HCT116 (cell line): ENCODE measurements at regions not wholly inside any gene's neighbourhood (a gene's known extent, or its start where the extent isn't known, plus 50 kb on each side); places are given as distances from the start of the nearest gene placed in this dataset.

Source experiments
- ATAC-seq: fragments of 200-7000 bp; cut with Tn5 transposase; 2 replicates; pipeline ENCODE4 v1.9.1; 2020; ENCODE audit warnings: mild to moderate bottlenecking, moderate library complexity
- BruUV-seq: library from RNA; stranded (reverse); fragments of 400-500 nt; replicated peaks from 2 replicates; lab custom pipeline; 2021; lab: Mats Ljungman, UMichigan
- CTCF ChIA-PET: fragments of 300-600 bp; sonication (Branson Sonifier 250); formaldehyde crosslinking; loops from one replicate; lab custom pipeline; 2021; ENCODE audit warnings: antibody characterized with exemption; lab: Charles Lee
- POLR2A ChIA-PET: fragments of 300-600, 350-600 bp; sonication (Branson Sonifier 250); formaldehyde crosslinking; loops from one replicate; lab custom pipeline; 2021; ENCODE audit warnings: antibody characterized with exemption; lab: Charles Lee
- RAD21 ChIA-PET, 2 experiments: fragments of 300-600 bp; sonication (Branson Sonifier 250); formaldehyde crosslinking; loops; one replicate each; lab custom pipeline; 2023; ENCODE audit warnings: low total read pairs in 2 of 2; ENCODE audit not compliant: uncharacterized antibody in 2 of 2, unreplicated experiment in 2 of 2, low non-redundant PET in 1 of 2; lab: Charles Lee
- DNase-seq: peaks from one replicate; pipeline ENCODE4 v3.0.0-alpha.2; 2010; ENCODE audit warnings: low read depth, low spot score
- H2AFZ ChIP-seq: fragments of 200-600 bp; shearing (Covaris generic), sonication (generic); 2 replicates; pipeline ENCODE4 v1.6.1; 2017; ENCODE audit warnings: low read depth, mixed run types, mixed read lengths, antibody characterized with exemption, low read length; ENCODE audit not compliant: poor library complexity, severe bottlenecking
- H3K27ac ChIP-seq: 2 replicates; pipeline ENCODE4 v1.5.1; 2012; ENCODE audit warnings: low read depth, low read length
- H3K27me3 ChIP-seq: fragments of 200-600 bp; sonication (generic); 2 replicates; pipeline ENCODE4 v1.6.1; 2016; ENCODE audit warnings: mixed run types, low read length, mixed read lengths; ENCODE audit not compliant: insufficient read depth
- H3K36me3 ChIP-seq, 2 experiments: fragments of 200-500 bp in 1 of 2; fragments of 200-600 bp in 1 of 2; sonication (Bioruptor generic) in 1 of 2; sonication (generic) in 1 of 2; 2 replicates each; pipeline versions ENCODE4 v1.5.1 to v1.6.1; 2014 to 2016; ENCODE audit warnings: low read length in 2 of 2, inconsistent platforms in 1 of 2, mixed read lengths in 1 of 2, mixed run types in 1 of 2; ENCODE audit not compliant: insufficient read depth in 2 of 2, control insufficient read depth in 1 of 2
- H3K4me1 ChIP-seq, 2 experiments: fragments of 200-600 bp in 1 of 2; sonication (generic) in 1 of 2; 2 replicates each; pipeline versions ENCODE4 v1.5.1 to v1.6.1; 2012 to 2017; ENCODE audit warnings: low read length in 2 of 2, inconsistent platforms in 1 of 2, mild to moderate bottlenecking in 1 of 2, mixed read lengths in 1 of 2, mixed run types in 1 of 2, moderate library complexity in 1 of 2; ENCODE audit not compliant: insufficient read depth in 2 of 2, control insufficient read depth in 1 of 2
- H3K4me2 ChIP-seq: fragments of 200-600 bp; sonication (generic); 2 replicates; pipeline ENCODE4 v1.6.1; 2017; ENCODE audit warnings: mixed run types, low read length, mixed read lengths
- H3K4me3 ChIP-seq, 2 experiments: fragments of 200-600 bp in 1 of 2; sonication (generic) in 1 of 2; replicated peaks in 1 of 2; 2 replicates each; pipeline ENCODE4 v1.5.1; 2011 to 2016; ENCODE audit warnings: low read length in 2 of 2, control low read depth in 1 of 2, low read depth in 1 of 2, mild to moderate bottlenecking in 1 of 2, mixed read lengths in 1 of 2, mixed run types in 1 of 2
- H3K79me2 ChIP-seq: fragments of 200-600 bp; sonication (generic); 2 replicates; pipeline ENCODE4 v1.6.1; 2017; ENCODE audit warnings: mild to moderate bottlenecking, mixed run types, low read length, moderate library complexity, mixed read lengths; ENCODE audit not compliant: insufficient read depth
- H3K9ac ChIP-seq: fragments of 200-600 bp; sonication (generic); 2 replicates; pipeline ENCODE4 v1.6.1; 2016; ENCODE audit warnings: low read length, mixed read lengths
- H3K9me2 ChIP-seq: fragments of 200-600 bp; sonication (generic), shearing (Covaris generic); 2 replicates; pipeline ENCODE4 v1.6.1; 2017; ENCODE audit warnings: mixed run types, mild to moderate bottlenecking, moderate library complexity; ENCODE audit not compliant: insufficient read depth
- H3K9me3 ChIP-seq, 2 experiments: fragments of 200-500 bp in 1 of 2; fragments of 200-600 bp in 1 of 2; sonication (Bioruptor generic) in 1 of 2; sonication (generic) in 1 of 2; 2 replicates each; pipeline ENCODE4 v1.6.1; 2014 to 2017; ENCODE audit warnings: low read length in 2 of 2, mixed read lengths in 2 of 2, inconsistent platforms in 1 of 2, low read depth in 1 of 2, mild to moderate bottlenecking in 1 of 2, mixed run types in 1 of 2, moderate library complexity in 1 of 2; ENCODE audit not compliant: control insufficient read depth in 1 of 2, insufficient read depth in 1 of 2
- H4K20me1 ChIP-seq: fragments of 200-600 bp; sonication (generic), shearing (Covaris generic); 2 replicates; pipeline ENCODE4 v1.6.1; 2017; ENCODE audit warnings: mixed run types, mild to moderate bottlenecking, moderate library complexity; ENCODE audit not compliant: insufficient read depth
- CBX3 ChIP-seq: IDR thresholded peaks from 2 replicates; pipeline ENCODE4 v1.6.1; 2012; ENCODE audit warnings: low read depth
- CEBPB ChIP-seq: IDR thresholded peaks from 2 replicates; pipeline ENCODE4 v1.6.1; 2012; ENCODE audit warnings: low read depth
- EGR1 ChIP-seq: IDR thresholded peaks from 2 replicates; pipeline ENCODE4 v1.6.1; 2012; ENCODE audit warnings: low read depth
- ELF1 ChIP-seq: IDR thresholded peaks from 2 replicates; pipeline ENCODE4 v1.6.1; 2012; ENCODE audit warnings: low read depth, borderline replicate concordance
- EZH2 ChIP-seq: fragments of 200-600 bp; sonication (generic); IDR thresholded peaks from 2 replicates; pipeline ENCODE4 v1.6.1; 2017; ENCODE audit warnings: antibody characterized with exemption, mixed run types
- EZH2phosphoT487 ChIP-seq: fragments of 200-600 bp; IDR thresholded peaks from 2 replicates; pipeline ENCODE4 v1.6.1; 2018; ENCODE audit warnings: antibody characterized with exemption, borderline replicate concordance
- FOSL1 ChIP-seq: IDR thresholded peaks from 2 replicates; pipeline ENCODE4 v1.6.1; 2012; ENCODE audit warnings: low read depth
- POLR2A ChIP-seq: IDR thresholded peaks from 2 replicates; pipeline ENCODE4 v1.7.0; 2011; ENCODE audit warnings: borderline replicate concordance; ENCODE audit not compliant: insufficient read depth, insufficient read length; ENCODE audit errors: extremely low read depth
- SIN3A ChIP-seq: IDR thresholded peaks from 2 replicates; pipeline ENCODE4 v1.6.1; 2012; ENCODE audit warnings: low read depth
- SP1 ChIP-seq: IDR thresholded peaks from 2 replicates; pipeline ENCODE4 v1.6.1; 2012; ENCODE audit warnings: low read depth
- SRF ChIP-seq: IDR thresholded peaks from 2 replicates; pipeline ENCODE4 v1.6.1; 2012; ENCODE audit warnings: low read depth
- TCF7L2 ChIP-seq: IDR thresholded peaks from 2 replicates; pipeline ENCODE4 v1.7.0; 2011; ENCODE audit warnings: borderline replicate concordance, inconsistent platforms; ENCODE audit not compliant: insufficient read depth, insufficient read length; ENCODE audit errors: extremely low read depth
- intact Hi-C: fragments of 100-400 bp; cut with micrococcal nuclease; formaldehyde crosslinking; loops from 2 replicates; pipeline ENCODE4 v1.10.0; 2022
- TF ChIP-seq, protein P1 (sequence below): IDR thresholded peaks from 2 replicates; pipeline ENCODE4 v1.6.1; 2012
- TF ChIP-seq, protein P2 (sequence below), 3 experiments: fragments of 200-600 bp in 1 of 3; sonication (generic) in 1 of 3; IDR thresholded peaks in 2 of 3; conservative IDR thresholded peaks in 1 of 3; 2 replicates each; pipeline ENCODE4 v1.5.1; 2012 to 2017; ENCODE audit warnings: low read depth in 2 of 3, low read length in 2 of 3, antibody characterized with exemption in 1 of 3, borderline replicate concordance in 1 of 3, control low read depth in 1 of 3, mild to moderate bottlenecking in 1 of 3, mixed read lengths in 1 of 3, mixed run types in 1 of 3, moderate library complexity in 1 of 3; ENCODE audit not compliant: insufficient read depth in 1 of 3

DNA sequence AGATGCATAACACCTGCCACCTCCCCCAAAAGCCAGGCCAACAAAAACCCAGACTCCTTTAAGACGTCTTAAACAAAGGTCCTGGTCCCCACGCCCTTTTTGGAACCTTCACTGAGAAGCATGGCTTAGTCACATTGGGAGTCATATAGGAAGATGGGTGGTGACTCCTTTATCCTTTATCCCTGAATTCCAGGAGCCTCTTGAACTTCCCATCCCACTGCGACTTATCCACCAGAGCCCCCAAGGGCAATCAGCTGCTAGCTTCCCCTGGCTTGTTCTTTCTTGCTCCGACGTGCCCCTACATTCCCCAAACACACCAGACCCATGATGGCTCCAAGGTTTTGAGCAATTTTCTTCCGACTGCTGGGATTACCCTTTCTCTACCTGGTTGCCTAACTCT is 567.0 kb upstream of the CADM1 start:
- TF ChIP-seq SRF: no peak
- TF ChIP-seq, protein P1, sequence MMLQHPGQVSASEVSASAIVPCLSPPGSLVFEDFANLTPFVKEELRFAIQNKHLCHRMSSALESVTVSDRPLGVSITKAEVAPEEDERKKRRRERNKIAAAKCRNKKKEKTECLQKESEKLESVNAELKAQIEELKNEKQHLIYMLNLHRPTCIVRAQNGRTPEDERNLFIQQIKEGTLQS: no peak
- no peak for TF ChIP-seq CEBPB
- no peak for TF ChIP-seq EGR1
- TF ChIP-seq EZH2phosphoT487: no peak
- no peak for TF ChIP-seq ELF1
- no peak for TF ChIP-seq SP1
- no peak for TF ChIP-seq TCF7L2
- TF ChIP-seq FOSL1: no peak
- no peak for TF ChIP-seq POLR2A
- TF ChIP-seq EZH2: no peak
- TF ChIP-seq CBX3: no peak
- H3K27ac ChIP-seq: no peak overlapping the region
- no peaks in the 10 kb centered on the region for H3K9me3 ChIP-seq
- DNase-seq (no peak), ATAC-seq (no peak)
- H3K4me2 ChIP-seq: no peak overlapping the region
- ChIA-PET CTCF (no interaction called here), POLR2A (no interaction called here), RAD21 (no interaction called here)
- H3K9ac ChIP-seq: no peak overlapping the region
- no peaks in the 10 kb centered on the region for H3K79me2 ChIP-seq
- intact Hi-C loops: no loop called here
- H3K36me3 ChIP-seq: no peaks in the 10 kb centered on the region
- BruUV-seq: no TSS peak
- no peak overlapping the region for H2AFZ ChIP-seq
- no peaks in the 10 kb centered on the region for H3K27me3 ChIP-seq
- H4K20me1 ChIP-seq: no peaks in the 10 kb centered on the region
- H3K9me2 ChIP-seq: no peaks in the 10 kb centered on the region
- no peaks in the 10 kb centered on the region for H3K4me1 ChIP-seq
- H3K4me3 ChIP-seq: no peak overlapping the region

DNA sequence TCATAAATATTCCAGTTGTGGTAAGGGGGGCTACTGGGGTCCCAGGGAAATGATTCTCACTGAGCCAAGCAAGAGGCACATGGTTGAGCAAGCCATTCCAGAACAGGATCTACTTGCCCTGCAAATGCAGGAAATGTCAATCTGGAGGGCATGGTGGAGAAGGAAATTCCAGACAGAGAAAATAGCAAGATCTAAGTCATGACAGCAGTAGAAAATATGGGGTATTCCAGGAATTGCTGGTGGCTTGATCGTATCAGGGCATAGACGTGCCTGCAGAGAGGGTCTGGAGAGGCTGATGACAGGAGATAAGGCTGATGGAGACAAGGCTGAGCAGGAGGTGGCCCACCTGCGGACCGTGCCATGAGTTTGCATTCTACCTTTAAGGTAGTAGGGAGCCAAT is 566.3 kb upstream of the CADM1 start:
- Histone ChIP-seq H3K36me3 (no peaks in the 10 kb centered on the region), H3K4me2 (no peak overlapping the region), H3K4me1 (no peaks in the 10 kb centered on the region), H3K27me3 (no peaks in the 10 kb centered on the region), H3K79me2 (no peaks in the 10 kb centered on the region), H3K9ac (no peak overlapping the region), H3K9me2 (no peaks in the 10 kb centered on the region), H3K9me3 (no peaks in the 10 kb centered on the region), H2AFZ (no peak overlapping the region), H4K20me1 (no peaks in the 10 kb centered on the region), H3K4me3 (no peak overlapping the region), H3K27ac (no peak overlapping the region)
- intact Hi-C loops: no loop called here
- no TSS peak for BruUV-seq
- TF ChIP-seq POLR2A (no peak), EZH2 (no peak), SIN3A (no peak), SRF (no peak)
- TF ChIP-seq, protein P2, sequence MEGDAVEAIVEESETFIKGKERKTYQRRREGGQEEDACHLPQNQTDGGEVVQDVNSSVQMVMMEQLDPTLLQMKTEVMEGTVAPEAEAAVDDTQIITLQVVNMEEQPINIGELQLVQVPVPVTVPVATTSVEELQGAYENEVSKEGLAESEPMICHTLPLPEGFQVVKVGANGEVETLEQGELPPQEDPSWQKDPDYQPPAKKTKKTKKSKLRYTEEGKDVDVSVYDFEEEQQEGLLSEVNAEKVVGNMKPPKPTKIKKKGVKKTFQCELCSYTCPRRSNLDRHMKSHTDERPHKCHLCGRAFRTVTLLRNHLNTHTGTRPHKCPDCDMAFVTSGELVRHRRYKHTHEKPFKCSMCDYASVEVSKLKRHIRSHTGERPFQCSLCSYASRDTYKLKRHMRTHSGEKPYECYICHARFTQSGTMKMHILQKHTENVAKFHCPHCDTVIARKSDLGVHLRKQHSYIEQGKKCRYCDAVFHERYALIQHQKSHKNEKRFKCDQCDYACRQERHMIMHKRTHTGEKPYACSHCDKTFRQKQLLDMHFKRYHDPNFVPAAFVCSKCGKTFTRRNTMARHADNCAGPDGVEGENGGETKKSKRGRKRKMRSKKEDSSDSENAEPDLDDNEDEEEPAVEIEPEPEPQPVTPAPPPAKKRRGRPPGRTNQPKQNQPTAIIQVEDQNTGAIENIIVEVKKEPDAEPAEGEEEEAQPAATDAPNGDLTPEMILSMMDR (IDR thresholded peaks at IDR 0.05 in 2 of 3, conservative IDR thresholded peaks at IDR 0.05 in 1 of 3; ENCODE audit: borderline replicate concordance in 1 of 3, insufficient read depth in 1 of 3, low read depth in 2 of 3, low read length in 2 of 3): no peak
- TF ChIP-seq, protein P1: no peak
- ChIA-PET POLR2A (no interaction called here), CTCF (no interaction called here), RAD21 (no interaction called here)
- ATAC-seq (no peak), DNase-seq (no peak)
